NCI-H1105 treated with DMSO at 0.1 percent for 48 hours (cell line): ENCODE measurements at regions not wholly inside any gene's neighbourhood (a gene's known extent, or its start where the extent isn't known, plus 50 kb on each side); places are given as distances from the start of the nearest gene placed in this dataset.
A peak's percentile ranks its signal among the peaks of the same experiment; 100 is the strongest.
"Not testable (repeated sequence)": the region's sequence is repeated elsewhere in the genome, so short reads cannot be mapped to it uniquely, and the experiment has no call there.

Experiments
- DNase-seq: peaks from one replicate; lab custom pipeline; 2025; lab: John Stamatoyannopoulos, UW

DNA sequence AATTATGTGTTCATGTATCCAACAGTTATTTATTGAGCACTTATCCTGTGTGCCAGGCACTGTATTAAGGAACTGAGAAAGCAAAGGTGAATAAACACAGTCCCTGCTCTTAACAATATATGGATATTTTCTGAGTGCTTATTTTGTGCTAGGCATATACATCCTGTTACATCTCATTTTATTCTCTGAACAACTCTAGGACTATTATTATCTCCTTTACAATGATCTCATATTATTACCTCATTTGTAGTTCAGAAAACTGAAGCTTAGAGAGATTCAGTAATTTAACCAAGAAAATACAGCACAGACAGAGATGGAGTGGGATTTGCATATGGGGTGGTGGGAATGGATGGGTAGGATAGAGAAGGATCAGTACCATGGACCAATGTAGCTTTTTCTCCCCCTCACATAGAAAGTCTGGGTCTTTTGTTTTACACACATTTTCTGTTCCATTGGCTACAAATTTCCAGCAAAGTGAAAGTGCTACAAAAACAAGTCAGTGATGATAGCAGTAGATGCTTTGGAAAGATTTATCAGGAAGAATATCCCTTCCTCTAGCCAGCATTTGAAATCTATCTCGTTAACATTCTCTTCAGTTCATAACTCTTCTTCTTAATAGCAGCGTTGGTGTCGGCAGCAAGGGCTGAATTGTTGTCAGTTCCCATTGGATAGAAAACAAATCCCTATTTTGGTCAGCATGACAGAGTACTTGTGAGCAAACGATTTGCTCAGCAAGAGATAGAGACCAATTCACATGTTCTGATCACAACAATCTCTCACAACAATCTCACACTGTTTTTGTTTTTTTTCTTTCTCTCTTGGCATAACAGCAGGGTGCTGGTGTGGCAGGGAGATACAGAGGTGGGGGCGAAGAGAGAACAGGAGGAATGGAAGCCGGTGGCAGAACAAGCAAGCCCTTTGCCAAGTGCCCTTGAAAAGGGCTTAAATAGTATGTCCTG, 102.2 kb upstream of the KCTD1 start:
- no peak for DNase-seq

DNA sequence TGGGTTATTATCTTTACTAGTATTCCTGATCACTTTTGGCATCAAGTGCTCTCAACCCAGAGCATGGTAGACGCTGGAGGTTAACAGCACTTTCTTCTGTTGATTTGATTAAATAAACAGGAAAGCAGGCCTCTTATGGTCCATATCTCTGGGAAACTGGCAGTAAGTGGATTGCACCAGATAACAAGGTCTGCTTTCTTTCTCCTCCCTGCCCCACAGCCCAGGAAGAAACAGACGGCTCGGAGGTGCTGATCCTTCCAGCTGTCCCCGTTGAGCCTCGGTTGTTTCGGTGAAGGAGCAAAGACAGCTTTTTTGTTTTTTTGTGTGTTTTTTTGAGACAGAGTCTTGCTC, 100.8 kb upstream of the KCTD1 start:
- no peak for DNase-seq

DNA sequence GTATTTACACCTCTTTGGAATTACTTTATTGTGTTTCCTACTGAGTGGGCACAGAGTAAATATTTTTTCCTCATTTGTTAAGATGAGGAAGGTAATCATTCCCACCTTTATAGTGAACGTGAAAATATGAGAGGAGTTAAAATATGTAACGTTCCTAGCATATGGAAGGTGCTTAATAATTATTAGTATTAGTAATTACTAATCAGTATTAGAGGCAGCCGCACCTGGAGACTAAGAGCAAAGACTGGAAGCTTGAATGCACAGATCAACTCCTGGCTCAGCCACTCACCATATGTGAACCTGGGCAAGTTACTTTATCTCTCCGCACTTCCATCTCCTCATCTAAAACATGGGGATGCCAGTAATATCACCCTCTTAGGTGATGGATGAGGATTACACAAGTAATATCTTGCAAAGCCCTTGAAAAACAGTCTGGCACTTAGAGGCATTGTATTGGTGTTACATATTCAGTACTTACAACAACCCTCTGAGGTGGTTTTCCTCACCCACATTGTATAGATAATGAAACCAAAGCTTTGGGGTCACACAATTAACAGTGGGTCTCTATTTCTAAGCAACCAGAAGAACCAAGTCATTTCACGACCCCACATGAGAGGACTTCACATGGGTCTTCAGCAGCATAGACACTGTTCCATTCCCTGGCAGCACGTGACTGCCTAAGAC, 100.3 kb upstream of the KCTD1 start:
- DNase-seq, result no peak

DNA sequence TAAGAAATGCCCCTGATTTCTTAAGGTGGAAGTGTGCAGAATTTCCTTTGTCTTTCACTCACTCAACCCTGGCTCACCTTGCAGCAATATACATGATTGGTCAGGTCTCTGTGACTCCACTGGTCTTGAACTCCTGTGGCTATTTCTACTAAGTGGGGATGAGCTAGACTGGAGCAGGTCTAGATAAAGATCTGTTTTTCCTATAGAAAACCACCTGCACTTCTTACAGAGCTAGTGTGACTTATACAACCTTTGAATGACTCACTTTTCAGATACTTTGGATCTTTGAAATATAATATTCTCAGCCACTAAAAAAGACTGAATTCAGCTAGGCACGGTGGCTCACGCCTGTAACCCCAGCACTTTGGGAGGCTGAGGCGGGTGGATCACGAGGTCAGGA, 98.5 kb upstream of the KCTD1 start:
- no peak for DNase-seq

DNA sequence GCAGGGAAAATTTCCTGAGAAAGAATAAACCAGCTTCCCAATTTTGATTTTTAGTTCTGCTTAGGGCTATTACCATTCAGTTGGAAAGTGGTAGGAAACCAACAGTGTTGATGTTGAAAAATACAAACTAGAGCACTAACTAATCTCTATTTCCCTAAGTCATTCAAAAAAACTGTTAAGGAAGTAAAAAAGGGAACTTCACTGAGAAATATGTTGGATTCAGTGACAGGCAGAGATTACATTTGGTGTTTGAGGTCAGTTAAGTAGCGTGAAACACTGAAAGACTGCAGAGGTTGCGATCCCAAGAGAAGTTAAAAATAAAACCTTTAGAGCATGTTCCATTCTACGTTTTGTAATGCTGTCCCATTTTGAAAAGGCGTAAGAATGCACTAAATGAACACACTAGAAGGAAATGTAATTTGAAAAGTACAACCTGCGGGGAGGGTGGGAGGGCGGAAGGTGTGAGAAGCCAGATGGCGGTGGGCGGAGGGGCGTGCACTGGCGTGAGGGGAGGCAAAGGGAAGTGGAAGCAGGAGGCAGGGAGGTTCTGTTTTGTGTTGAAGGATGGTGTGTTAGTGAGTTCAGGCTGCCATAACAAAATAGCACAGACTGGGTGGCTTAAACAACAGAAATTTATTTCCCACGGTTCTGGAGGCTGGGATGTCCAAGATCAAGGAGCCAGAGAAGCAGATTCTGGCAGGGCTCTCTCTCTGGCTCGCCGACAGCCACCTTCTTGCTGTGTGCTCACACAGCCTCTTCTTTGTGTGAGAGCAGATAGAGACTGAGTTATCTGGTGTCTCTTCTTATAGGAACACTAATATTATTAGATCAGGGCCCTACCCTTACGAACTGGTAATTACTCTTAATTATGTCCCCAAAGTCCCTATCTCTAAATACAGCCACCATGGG, 94.3 kb upstream of the KCTD1 start:
- no peak for DNase-seq

DNA sequence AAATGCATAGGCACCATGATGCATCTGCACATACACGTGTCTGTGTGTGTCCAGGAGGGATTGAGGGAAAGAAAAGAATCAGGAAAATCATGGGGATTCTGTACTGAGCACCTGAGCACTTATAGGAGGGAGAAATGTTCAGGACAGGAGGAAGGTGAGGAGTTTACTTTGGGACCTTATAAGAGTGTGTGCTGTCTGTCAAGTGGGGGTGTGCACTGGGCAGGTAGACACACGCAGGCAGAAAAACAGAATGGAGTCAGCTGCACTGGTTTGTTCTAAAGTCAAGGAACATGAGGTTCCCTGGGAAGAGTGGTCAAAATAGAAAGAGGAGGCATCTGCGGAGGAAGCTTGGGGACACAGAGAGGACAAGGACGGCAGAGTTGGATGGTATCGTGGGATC, 92.2 kb upstream of the KCTD1 start:
- no peak for DNase-seq

DNA sequence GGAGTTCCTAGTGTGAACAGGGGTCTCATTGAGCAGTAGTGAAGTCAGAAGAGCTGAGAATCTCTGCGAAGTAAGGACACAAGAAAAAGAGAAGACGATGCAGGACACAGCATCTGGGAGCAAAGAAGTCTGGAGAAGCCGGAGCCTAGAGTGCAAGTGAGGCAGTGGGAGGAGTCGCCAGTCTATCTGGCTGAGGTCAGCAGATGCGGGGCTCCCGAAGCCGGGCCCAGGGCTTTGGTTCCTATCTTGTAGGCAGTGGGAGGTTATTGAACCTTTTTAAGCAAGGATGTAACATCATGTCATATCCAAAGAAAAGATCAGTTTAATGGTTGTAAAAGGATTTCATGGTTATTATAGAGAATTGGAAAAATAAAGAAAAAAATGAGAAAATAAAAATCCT, 90.8 kb upstream of the KCTD1 start:
- no peak for DNase-seq

DNA sequence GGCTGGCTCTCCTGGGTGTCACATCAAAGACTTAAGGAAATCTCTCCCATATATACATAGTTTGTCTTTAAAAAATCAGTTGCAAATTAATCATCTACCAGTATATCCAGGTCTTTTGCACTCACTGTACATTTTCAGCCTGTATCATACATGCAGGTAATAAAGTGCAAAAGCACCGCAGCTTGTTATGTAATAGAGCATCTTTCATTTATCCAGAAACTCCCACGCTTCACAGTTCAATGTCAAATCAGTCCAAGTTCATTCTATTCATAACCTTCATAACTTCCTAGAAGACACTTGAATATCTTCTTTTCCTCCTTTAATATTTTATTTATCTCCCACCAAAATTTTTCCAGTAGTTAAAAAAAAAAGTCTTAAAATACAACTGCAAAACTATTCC, 89.6 kb upstream of the KCTD1 start:
- DNase-seq, result no peak

DNA sequence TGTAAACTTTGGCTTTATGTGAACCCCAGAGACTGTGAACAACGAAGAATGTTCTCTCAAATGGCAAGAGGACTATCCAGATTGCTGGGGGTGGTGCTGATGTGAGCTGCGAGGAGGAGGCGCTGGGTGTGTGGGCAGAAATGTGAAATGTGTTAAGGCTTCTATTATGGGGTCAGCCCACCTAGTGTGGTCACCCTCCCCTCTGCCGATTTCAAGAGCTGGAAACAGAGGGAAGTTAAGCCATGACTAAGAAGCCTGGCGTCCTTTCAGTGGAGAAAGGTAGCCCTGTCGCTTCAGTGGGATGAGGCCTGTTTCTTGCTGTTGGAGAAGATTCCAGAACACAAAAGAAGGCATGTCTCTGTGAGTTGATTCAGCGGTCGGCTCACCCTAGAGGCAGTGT, 89.0 kb upstream of the KCTD1 start:
- DNase-seq, result no peak

DNA sequence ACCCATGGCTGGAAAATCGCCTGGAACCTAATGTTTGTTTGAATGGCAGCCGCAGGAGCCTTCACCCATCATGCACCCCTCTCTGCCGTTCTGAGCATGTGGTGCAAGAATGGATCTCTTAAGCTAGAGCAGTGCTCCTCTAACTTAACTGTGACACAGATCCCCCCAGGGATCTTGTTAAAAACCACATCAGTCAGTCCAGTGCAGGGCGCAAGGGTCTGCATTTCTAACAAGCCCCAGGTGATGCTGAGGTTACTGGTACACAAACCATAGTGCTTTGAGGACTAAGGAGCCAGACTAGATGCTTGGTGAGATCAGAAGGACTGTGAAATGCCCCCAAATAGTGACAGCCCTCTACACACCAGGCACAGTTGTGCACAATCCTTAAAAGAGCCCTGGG, 87.1 kb upstream of the KCTD1 start:
- no peak for DNase-seq

DNA sequence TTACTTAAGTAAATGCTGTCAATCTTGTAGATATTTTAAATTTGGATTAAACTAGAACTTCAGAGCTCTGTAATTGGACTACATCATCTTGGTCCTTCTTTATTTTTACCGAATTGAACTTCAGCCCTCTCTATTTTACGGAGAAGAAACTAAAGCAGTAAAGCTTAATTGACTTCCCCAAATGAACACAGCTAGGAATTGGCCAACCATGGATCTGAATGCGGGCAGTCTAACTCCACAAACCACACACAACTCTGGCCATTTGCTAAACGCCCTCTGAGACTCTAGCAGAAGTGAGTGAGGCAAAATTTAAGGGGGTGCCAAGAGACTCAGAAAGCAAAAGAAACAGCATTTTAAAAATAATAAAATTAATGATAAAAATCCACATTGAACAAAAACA, 86.3 kb upstream of the KCTD1 start:
- DNase-seq, result no peak

DNA sequence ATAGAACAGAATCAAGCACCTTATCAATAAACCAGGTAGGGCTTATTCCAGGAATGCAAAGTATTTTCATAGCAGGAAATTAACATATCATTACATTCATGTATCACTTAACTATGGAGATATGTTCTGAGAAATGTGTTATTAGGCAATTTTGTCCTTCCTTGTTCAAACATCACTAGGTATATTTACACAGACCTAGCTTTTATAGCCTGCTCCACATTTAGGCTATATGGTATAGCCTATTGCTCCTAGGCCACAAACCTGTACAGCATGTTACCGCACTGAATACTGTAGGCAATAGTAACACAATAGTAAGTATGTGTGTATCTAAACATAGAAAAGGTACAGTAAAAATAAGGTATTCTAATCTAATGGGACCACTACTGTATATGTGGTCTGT, 82.8 kb upstream of the KCTD1 start:
- no peak for DNase-seq

DNA sequence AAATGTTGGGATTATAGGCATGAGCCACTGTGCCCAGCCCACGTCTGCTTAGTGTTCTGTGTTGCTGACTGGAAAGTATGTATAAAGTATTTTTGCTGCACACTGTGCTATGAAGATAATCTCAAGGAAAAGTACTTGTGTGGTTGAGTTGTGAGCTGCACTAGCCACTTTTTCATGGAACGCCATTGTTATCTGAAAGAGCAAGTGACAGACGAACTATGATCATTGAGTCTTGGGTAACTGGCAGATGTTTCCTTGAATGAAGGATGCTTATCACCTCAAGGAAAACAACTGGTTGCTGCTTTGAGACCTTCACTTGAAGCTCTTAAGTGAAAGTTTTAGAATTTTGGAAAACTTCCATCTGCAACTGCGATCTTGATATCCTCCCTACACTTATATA, 82.2 kb upstream of the KCTD1 start:
- no peak for DNase-seq

DNA sequence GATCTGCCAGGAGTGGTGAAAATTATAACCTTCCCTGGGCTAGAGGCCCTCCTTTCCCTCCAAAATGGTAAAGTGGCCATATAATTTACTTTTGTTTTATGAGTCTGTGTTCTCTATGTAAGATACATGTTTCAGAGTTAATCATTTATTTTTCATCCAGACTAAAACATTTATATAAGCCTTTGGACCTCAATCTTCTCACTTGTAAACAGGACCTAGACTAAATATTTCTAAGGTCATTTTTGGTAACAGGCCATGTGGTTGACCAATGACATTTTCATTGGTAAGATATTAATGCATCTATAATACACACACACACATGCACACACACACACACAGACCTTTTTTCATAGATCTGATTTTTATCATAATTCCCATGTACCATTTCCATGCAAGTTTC, 79.7 kb upstream of the KCTD1 start:
- DNase-seq, result no peak

DNA sequence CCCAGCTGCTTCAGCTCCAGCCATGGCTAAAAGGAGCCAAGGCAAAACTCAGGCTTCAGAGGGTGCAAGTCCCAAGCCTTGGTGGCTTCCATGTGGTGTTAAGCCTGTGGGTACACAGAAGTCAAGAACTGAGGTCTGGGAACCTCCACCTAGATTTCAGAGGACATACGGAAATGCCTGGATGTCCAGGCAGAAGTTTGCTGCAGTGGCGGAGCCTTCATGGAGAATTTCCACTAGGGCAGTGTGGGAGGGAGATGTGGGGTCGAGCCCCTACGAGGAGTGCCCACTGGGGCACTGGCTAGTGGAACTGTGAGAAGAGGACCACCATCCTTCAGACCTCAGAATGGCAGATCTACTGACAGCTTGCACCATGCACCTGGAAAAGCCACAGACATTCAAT, 76.1 kb upstream of the KCTD1 start:
- DNase-seq, result no peak

DNA sequence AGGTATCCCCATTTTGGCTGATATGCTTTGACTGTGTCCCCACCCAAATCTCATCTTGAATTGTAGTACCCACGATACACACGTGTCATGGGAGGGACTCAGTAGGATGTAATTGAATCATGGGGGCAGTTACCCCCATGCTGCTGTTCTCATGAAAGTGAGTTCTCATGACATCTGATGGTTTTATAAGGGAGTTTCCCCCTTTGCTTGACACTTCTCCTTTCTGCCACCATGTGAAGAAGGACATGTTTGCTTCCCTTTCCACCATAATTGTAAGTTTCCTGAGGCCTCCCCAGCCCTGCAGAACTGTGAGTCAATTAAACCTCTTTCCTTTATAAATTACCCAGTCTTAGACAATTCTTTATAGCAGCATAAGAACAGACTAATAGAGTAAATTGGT, 75.0 kb upstream of the KCTD1 start:
- not testable (repeated sequence) for DNase-seq

DNA sequence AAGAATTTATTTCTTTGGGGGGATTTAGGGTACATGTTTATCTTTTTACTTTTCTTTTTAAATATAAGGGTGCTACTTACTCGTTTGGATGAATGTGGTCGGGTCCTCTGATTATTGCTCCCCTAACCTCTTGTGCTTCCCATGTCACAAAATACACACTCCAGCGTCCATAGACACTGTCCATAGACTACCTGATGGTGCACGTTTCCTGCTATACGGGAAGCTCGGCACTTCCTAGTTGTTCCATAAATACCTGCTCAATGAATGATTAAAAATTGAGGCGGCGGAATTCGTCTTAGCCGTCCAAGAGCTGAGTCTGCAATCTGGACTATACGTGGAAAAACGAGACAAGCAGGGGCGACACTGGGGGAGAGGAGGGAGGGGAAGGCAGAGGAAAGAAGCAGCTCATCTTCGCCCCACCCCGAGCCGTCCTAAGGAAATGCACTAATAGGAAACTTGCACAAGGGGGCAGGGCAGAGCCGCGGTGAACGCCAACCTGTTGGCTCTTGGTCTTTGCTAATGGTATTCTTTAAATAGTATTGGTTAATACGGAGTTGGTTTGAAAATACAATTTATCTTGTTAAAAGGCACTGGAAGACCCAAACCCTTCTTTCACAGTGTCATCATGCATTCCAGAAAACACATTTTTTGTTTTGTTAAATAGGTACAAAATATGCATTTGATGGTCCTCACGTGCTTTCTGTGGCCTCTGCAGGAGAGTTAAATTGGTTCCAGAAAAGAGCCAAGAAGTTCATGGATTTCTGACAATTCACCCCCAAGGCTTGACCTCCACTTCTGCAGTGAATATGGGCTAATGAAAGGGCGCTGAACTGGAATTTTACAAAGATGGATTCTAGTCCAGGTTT, 73.0 kb upstream of the KCTD1 start:
- no peak for DNase-seq

DNA sequence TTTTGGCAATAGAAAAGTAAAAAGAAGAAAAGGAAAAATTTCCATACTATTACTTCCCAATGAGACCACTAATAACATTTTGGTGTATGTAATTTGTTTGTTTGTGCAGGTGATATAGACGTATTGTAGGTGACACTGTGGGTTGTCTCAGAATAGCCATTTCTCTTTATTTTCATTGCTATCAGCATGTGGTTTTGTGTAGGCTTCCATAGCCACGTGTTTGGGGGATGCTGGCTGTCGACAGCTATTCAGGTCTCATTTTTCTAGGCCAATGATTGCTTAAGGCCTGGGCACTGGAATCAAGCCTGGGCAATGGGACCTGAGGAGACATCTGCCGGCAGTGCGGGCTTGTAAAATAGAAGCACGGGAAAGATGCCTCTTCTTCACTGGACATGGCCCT, 71.0 kb upstream of the KCTD1 start:
- DNase-seq, result no peak

DNA sequence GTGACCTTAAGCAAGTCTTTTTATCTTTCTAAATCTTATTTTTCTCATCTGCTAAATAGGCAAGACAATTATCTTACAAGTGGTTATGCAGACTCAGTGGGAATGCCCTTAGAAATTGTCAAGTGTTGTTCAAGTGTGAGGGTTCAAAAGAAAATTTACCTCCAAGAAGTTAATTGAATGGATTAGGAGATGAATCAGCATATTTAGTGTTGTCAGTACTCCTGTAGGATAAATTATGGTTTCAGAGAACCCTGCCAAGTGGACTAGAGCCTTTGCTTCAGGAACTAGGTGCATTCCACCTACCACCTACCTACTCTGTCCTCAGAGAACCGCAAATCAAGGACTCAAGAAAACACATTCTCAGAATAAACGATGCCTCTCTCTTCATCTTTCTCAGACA, 69.8 kb upstream of the KCTD1 start:
- DNase-seq, result peak; percentile 43

DNA sequence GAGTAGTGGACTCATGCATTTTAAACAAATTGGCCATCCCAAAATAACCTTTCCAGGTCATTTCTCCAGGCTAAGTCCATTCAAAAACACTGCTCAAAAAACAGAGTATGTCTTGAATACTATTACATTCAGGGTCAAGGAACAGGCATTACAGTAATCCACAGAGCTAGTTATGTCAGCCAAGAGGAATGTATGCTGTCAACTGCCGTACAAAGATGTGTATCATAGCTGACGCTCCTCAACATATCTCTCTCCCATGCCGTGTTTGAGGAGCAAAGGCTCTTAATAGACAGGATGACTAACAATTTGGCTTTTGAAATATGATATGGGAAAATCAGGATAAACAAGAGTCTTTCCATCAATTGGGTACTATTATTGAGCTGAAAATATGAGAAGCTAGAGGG, 68.8 kb upstream of the KCTD1 start:
- no peak for DNase-seq

DNA sequence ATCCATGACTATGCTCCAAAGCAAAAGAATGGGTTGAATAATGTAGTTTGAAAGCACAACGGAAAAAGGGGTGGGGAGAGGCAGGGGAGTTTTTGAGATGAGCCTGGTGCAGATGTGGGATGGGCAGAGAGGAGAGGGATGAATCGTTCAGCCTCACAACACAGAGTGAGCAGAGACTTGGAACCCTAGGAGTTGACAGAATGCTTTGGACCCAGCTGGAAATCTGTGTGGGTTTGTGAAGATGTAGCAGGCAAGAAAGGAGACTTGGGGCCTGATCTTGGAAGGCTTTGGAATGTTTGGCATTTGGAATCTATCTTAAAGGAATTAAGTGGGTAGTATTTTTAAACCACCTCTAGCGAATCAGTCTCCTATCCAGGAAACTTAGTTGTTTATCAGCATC, 66.0 kb upstream of the KCTD1 start:
- no peak for DNase-seq
